Glomerular endothelial cell (primary cell): ENCODE measurements at regions not wholly inside any gene's neighbourhood (a gene's known extent, or its start where the extent isn't known, plus 50 kb on each side); places are given as distances from the start of the nearest gene placed in this dataset.

Experiments
- DNase-seq: peaks from one replicate; pipeline ENCODE4 v3.0.0-alpha.2; 2011; ENCODE audit warnings: low read depth, low spot score; ENCODE audit errors: extremely low read depth

GRCh38 chr21:25425156-25425555 is 182.1 kb downstream of the MRPL39 start:
- DNase-seq: no peak

- no peak for DNase-seq
Measured at GRCh38 chr21:25424634-25425033, 182.6 kb downstream of the MRPL39 start.

- no peak for DNase-seq
Measured at GRCh38 chr21:25424048-25424447, 183.2 kb downstream of the MRPL39 start.

- DNase-seq: no peak
Measured at GRCh38 chr21:25422610-25423608, 184.4 kb downstream of the MRPL39 start.

- no peak for DNase-seq
Measured at GRCh38 chr21:25421321-25422028, 185.8 kb downstream of the MRPL39 start.

- DNase-seq: no peak
Measured at GRCh38 chr21:25420831-25421230, 186.4 kb downstream of the MRPL39 start.

GRCh38 chr21:25416669-25417068 is 190.6 kb downstream of the MRPL39 start:
- DNase-seq: no peak

GRCh38 chr21:25412100-25412499 is 195.2 kb downstream of the MRPL39 start:
- no peak for DNase-seq

GRCh38 chr21:25409978-25410377 is 197.3 kb downstream of the MRPL39 start:
- DNase-seq: no peak

- no peak for DNase-seq
Measured at GRCh38 chr21:25408666-25409065, 198.6 kb downstream of the MRPL39 start.

GRCh38 chr21:25406887-25407579 is 200.2 kb downstream of the MRPL39 start:
- no peak for DNase-seq

GRCh38 chr21:25405984-25406383 is 201.3 kb downstream of the MRPL39 start:
- no peak for DNase-seq

- no peak for DNase-seq
Measured at GRCh38 chr21:25402134-25402961, 204.9 kb downstream of the MRPL39 start.

GRCh38 chr21:25400427-25400826 is 206.9 kb downstream of the MRPL39 start:
- DNase-seq: no peak

GRCh38 chr21:25398630-25399029 is 208.7 kb downstream of the MRPL39 start:
- DNase-seq: no peak

GRCh38 chr21:25396135-25396711 is 211.1 kb downstream of the MRPL39 start:
- DNase-seq: no peak

GRCh38 chr21:25391777-25392176 is 215.5 kb downstream of the MRPL39 start:
- no peak for DNase-seq

GRCh38 chr21:25390701-25391100 is 216.6 kb downstream of the MRPL39 start:
- no peak for DNase-seq

GRCh38 chr21:25387665-25388064 is 219.6 kb downstream of the MRPL39 start:
- no peak for DNase-seq

GRCh38 chr21:25385911-25386474 is 221.3 kb downstream of the MRPL39 start:
- peak; percentile 39 for DNase-seq
